ENCODE measurements at regions not wholly inside any gene's neighbourhood (a gene's known extent, or its start where the extent isn't known, plus 50 kb on each side); places are given as distances from the start of the nearest gene placed in this dataset.
A peak's percentile ranks its signal among the peaks of the same experiment; 100 is the strongest.

DNA sequence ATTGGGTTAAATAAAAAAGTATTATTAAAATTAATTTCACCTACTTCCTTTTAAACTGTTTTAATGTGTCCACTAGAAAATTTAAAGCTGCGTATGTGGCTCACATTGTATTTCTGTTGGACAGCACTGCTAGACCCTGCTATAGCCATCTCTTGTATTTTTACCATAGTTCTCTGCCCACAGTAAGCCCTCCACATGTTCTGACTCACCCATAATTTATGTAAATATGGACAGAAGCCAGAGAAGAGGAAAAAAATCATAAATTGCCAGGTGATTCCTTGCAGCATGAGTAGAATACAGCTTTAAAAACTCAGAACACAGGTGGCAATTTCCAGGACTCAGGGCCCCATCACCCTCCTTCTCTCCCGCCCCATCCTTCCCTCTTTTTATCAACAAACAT is 142.4 kb upstream of the MEX3C start:
- no TSS peak for BruUV-seq (replicated peaks)
- no peak overlapping the region for H3K27ac ChIP-seq (ENCODE audit: low read length)

GRCh38 chr18:51340332-51340731 is 142.9 kb upstream of the MEX3C start:
- POLR2A ChIA-PET (ENCODE audit: unreplicated experiment), result no interaction called here
- no TSS peak for BruUV-seq (replicated peaks)

More for the DNA sequence above, 142.4 kb upstream of the MEX3C start:
- Histone ChIP-seq H2AFZ (ENCODE audit: low read length) (no peak overlapping the region), H3K36me3 (ENCODE audit: low read depth, low read length) (no peaks in the 10 kb centered on the region), H3K79me2 (ENCODE audit: low read length) (no peaks in the 10 kb centered on the region), H4K20me1 (ENCODE audit: low read length) (no peaks in the 10 kb centered on the region), H3K9ac (ENCODE audit: low read length) (no peak overlapping the region), H3K27me3 (ENCODE audit: low read length) (no peaks in the 10 kb centered on the region), H3K4me2 (ENCODE audit: low read length) (no peak overlapping the region), H3K9me2 (replicated peaks; ENCODE audit: low read length) (no peaks in the 10 kb centered on the region), H3K4me3 (ENCODE audit: low read length) (no peak overlapping the region), H3F3A (ENCODE audit: low read length, unreplicated experiment) (no peaks in the 10 kb centered on the region), H3K9me3 (ENCODE audit: low read length) (no peaks in the 10 kb centered on the region), H3K4me1 (ENCODE audit: insufficient read depth, low read length) (peaks cover 8% of the 10 kb centered on the region)
- intact Hi-C loops (cut with micrococcal nuclease), result no loop called here
- ATAC-seq (no peak), DNase-seq (peak; percentile 52)
- ChIA-PET CTCF (no interaction called here), POLR2A (ENCODE audit: unreplicated experiment) (no interaction called here)
- no peak for TF ChIP-seq EZH2phosphoT487 (IDR thresholded peaks at IDR 0.05; ENCODE audit: borderline replicate concordance, low read length)
- TF ChIP-seq CTCF (conservative IDR thresholded peaks at IDR 0.05; ENCODE audit: low read depth, low read length), result no peak
- no peak for TF ChIP-seq EZH2 (IDR thresholded peaks at IDR 0.05; ENCODE audit: low read length, unreplicated experiment)

GRCh38 chr18:51342815-51343214 is 145.3 kb upstream of the MEX3C start:
- POLR2A ChIA-PET (ENCODE audit: unreplicated experiment), result no interaction called here

More at GRCh38 chr18:51340332-51340731, 142.9 kb upstream of the MEX3C start:
- H3K79me2 ChIP-seq (ENCODE audit: low read length), result no peaks in the 10 kb centered on the region
- H3K9ac ChIP-seq (ENCODE audit: low read length), result no peak overlapping the region
- H3K9me3 ChIP-seq (ENCODE audit: low read length), result no peaks in the 10 kb centered on the region
- H3K9me2 ChIP-seq (replicated peaks; ENCODE audit: low read length), result no peaks in the 10 kb centered on the region
- DNase-seq, result no peak
- ATAC-seq, result no peak
- H3K27me3 ChIP-seq (ENCODE audit: low read length), result no peaks in the 10 kb centered on the region
- no peak overlapping the region for H3K27ac ChIP-seq (ENCODE audit: low read length)
- H3K4me1 ChIP-seq (ENCODE audit: insufficient read depth, low read length), result peaks cover 8% of the 10 kb centered on the region
- H3K4me3 ChIP-seq (ENCODE audit: low read length), result no peak overlapping the region
- no peaks in the 10 kb centered on the region for H4K20me1 ChIP-seq (ENCODE audit: low read length)
- no peaks in the 10 kb centered on the region for H3K36me3 ChIP-seq (ENCODE audit: low read depth, low read length)
- no peaks in the 10 kb centered on the region for H3F3A ChIP-seq (ENCODE audit: low read length, unreplicated experiment)
- no peak for TF ChIP-seq CTCF (conservative IDR thresholded peaks at IDR 0.05; ENCODE audit: low read depth, low read length)
- TF ChIP-seq EZH2 (IDR thresholded peaks at IDR 0.05; ENCODE audit: low read length, unreplicated experiment), result no peak
- no peak for TF ChIP-seq EZH2phosphoT487 (IDR thresholded peaks at IDR 0.05; ENCODE audit: borderline replicate concordance, low read length)
- no peak overlapping the region for H3K4me2 ChIP-seq (ENCODE audit: low read length)
- intact Hi-C loops (cut with micrococcal nuclease), result no loop called here
- no peak overlapping the region for H2AFZ ChIP-seq (ENCODE audit: low read length)
- CTCF ChIA-PET, result no interaction called here

More at GRCh38 chr18:51342815-51343214, 145.3 kb upstream of the MEX3C start:
- Histone ChIP-seq H3K9ac (ENCODE audit: low read length) (no peak overlapping the region), H3K36me3 (ENCODE audit: low read depth, low read length) (no peaks in the 10 kb centered on the region), H3K9me3 (ENCODE audit: low read length) (no peaks in the 10 kb centered on the region), H3K27me3 (ENCODE audit: low read length) (no peaks in the 10 kb centered on the region), H4K20me1 (ENCODE audit: low read length) (no peaks in the 10 kb centered on the region), H3K9me2 (replicated peaks; ENCODE audit: low read length) (no peaks in the 10 kb centered on the region), H3K79me2 (ENCODE audit: low read length) (no peaks in the 10 kb centered on the region), H2AFZ (ENCODE audit: low read length) (no peak overlapping the region), H3F3A (ENCODE audit: low read length, unreplicated experiment) (no peaks in the 10 kb centered on the region), H3K4me1 (ENCODE audit: insufficient read depth, low read length) (peaks cover 8% of the 10 kb centered on the region), H3K27ac (ENCODE audit: low read length) (no peak overlapping the region), H3K4me3 (ENCODE audit: low read length) (no peak overlapping the region), H3K4me2 (ENCODE audit: low read length) (no peak overlapping the region)
- intact Hi-C loops (cut with micrococcal nuclease), result no loop called here
- no TSS peak for BruUV-seq (replicated peaks)
- no peak for TF ChIP-seq EZH2 (IDR thresholded peaks at IDR 0.05; ENCODE audit: low read length, unreplicated experiment)
- no peak for TF ChIP-seq CTCF (conservative IDR thresholded peaks at IDR 0.05; ENCODE audit: low read depth, low read length)
- no peak for TF ChIP-seq EZH2phosphoT487 (IDR thresholded peaks at IDR 0.05; ENCODE audit: borderline replicate concordance, low read length)
- ATAC-seq, result peak; percentile 78
- peak; percentile 65 for DNase-seq
- CTCF ChIA-PET, result no interaction called here
